ENCODE measurements at regions not wholly inside any gene's neighbourhood (a gene's known extent, or its start where the extent isn't known, plus 50 kb on each side); places are given as distances from the start of the nearest gene placed in this dataset.

DNA sequence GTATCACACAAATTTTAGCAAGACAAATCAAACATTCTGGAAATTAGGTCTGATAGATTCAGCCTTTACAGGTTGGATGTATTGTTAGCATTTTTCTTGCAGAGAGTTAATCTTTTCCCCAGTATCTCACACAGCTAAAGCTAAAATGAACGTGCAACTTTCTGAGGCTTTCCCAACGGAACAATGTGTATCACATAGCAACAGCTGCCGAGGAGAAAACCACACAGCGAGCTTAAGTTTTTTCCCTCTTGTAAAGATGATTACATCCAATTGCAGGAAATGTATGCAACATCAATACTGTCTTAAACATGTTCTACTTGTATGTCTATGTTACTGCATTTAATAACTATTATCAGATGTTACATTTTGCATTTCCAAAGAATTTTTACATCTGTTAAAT, 182.2 kb downstream of the CCDC59 start:
- TF ChIP-seq, protein P1, sequence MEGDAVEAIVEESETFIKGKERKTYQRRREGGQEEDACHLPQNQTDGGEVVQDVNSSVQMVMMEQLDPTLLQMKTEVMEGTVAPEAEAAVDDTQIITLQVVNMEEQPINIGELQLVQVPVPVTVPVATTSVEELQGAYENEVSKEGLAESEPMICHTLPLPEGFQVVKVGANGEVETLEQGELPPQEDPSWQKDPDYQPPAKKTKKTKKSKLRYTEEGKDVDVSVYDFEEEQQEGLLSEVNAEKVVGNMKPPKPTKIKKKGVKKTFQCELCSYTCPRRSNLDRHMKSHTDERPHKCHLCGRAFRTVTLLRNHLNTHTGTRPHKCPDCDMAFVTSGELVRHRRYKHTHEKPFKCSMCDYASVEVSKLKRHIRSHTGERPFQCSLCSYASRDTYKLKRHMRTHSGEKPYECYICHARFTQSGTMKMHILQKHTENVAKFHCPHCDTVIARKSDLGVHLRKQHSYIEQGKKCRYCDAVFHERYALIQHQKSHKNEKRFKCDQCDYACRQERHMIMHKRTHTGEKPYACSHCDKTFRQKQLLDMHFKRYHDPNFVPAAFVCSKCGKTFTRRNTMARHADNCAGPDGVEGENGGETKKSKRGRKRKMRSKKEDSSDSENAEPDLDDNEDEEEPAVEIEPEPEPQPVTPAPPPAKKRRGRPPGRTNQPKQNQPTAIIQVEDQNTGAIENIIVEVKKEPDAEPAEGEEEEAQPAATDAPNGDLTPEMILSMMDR (IDR thresholded peaks at IDR 0.05): no peak
- no peak for TF ChIP-seq POLR2A (IDR thresholded peaks at IDR 0.05)

Data from upper lobe of left lung (tissue), 4 donors.